Suprapubic skin (tissue), 4 donors: ENCODE measurements at regions not wholly inside any gene's neighbourhood (a gene's known extent, or its start where the extent isn't known, plus 50 kb on each side); places are given as distances from the start of the nearest gene placed in this dataset.

ENCODE experiments used
- DNase-seq, 2 donors: peaks; one replicate each; pipeline ENCODE4 v3.0.0-alpha.2; 2019; ENCODE audit warnings: low spot score in 2 of 2
- H3K27ac ChIP-seq: fragments of 200-600 bp; sonication (generic); one replicate; pipeline ENCODE4 v1.5.1; 2019
- H3K27me3 ChIP-seq: fragments of 200-600 bp; sonication (generic); one replicate; pipeline ENCODE4 v1.5.1; 2019
- H3K36me3 ChIP-seq: fragments of 200-600 bp; sonication (generic); one replicate; pipeline ENCODE4 v1.5.1; 2019
- H3K4me1 ChIP-seq: fragments of 200-600 bp; sonication (generic); one replicate; pipeline ENCODE4 v1.5.1; 2019
- H3K4me3 ChIP-seq: fragments of 200-600 bp; sonication (generic); one replicate; pipeline ENCODE4 v1.5.1; 2019; ENCODE audit warnings: mild to moderate bottlenecking
- H3K9me3 ChIP-seq: fragments of 200-600 bp; sonication (generic); one replicate; pipeline ENCODE4 v1.5.1; 2019
- CTCF ChIP-seq, 2 donors: fragments of 200-600 bp in 1 of 2; fragments of 450-650 bp in 1 of 2; sonication (generic) in 1 of 2; IDR thresholded peaks; one replicate each; pipeline ENCODE4 v1.5.1; 2016 to 2019; ENCODE audit warnings: antibody characterized with exemption in 2 of 2, mild to moderate bottlenecking in 1 of 2, moderate library complexity in 1 of 2
- EP300 ChIP-seq: sonication (generic); formaldehyde crosslinking; IDR thresholded peaks from one replicate; pipeline ENCODE4 v1.6.1; 2017; ENCODE audit warnings: antibody characterized with exemption
- POLR2A ChIP-seq, 2 donors: fragments of 450-650 bp; IDR thresholded peaks; one replicate each; pipeline ENCODE4 v1.6.1; 2017; ENCODE audit warnings: antibody characterized with exemption in 2 of 2, mild to moderate bottlenecking in 2 of 2, moderate library complexity in 2 of 2
- POLR2AphosphoS5 ChIP-seq, 3 donors: sonication (generic); formaldehyde crosslinking; IDR thresholded peaks; one replicate each; pipeline ENCODE4 v1.6.1; 2017; ENCODE audit warnings: antibody characterized with exemption in 3 of 3
- WGBS: methylation state at CpG from one replicate; pipeline ENCODE4 v1.1.5; 2018; 5-methylcytosine and 5-hydroxymethylcytosine counted together

- Histone ChIP-seq H3K4me3 (no peak overlapping the region), H3K9me3 (no peaks in the 10 kb centered on the region), H3K4me1 (peaks cover 7% of the 10 kb centered on the region), H3K27me3 (peaks cover 43% of the 10 kb centered on the region), H3K27ac (no peak overlapping the region), H3K36me3 (no peaks in the 10 kb centered on the region)
- no peak for DNase-seq
- 41% methylated on average over 28 of the region's 29 CpGs for WGBS
- TF ChIP-seq EP300 (no peak), POLR2A (IDR thresholded peaks at IDR 0.05) (no peak), CTCF (IDR thresholded peaks at IDR 0.05) (no peak), POLR2AphosphoS5 (IDR thresholded peaks at IDR 0.05) (no peak)
Measured at GRCh38 chr2:468648-469336, 180.9 kb upstream of the ALKAL2 start.

- H3K27me3 ChIP-seq, result peaks cover 43% of the 10 kb centered on the region
Measured at GRCh38 chr2:467892-468647, 180.2 kb upstream of the ALKAL2 start.

GRCh38 chr2:467543-467891, 179.6 kb upstream of the ALKAL2 start:
- no peak for DNase-seq
- Histone ChIP-seq H3K9me3 (no peaks in the 10 kb centered on the region), H3K4me1 (peaks cover 7% of the 10 kb centered on the region), H3K4me3 (peak overlapping the region; percentile 34), H3K36me3 (no peaks in the 10 kb centered on the region), H3K27me3 (peaks cover 43% of the 10 kb centered on the region), H3K27ac (no peak overlapping the region)
- 69% methylated on average over 7 of the region's 18 CpGs for WGBS
- no peak for TF ChIP-seq EP300
- TF ChIP-seq POLR2AphosphoS5 (IDR thresholded peaks at IDR 0.05), result no peak

More at GRCh38 chr2:467892-468647, 180.2 kb upstream of the ALKAL2 start:
- Histone ChIP-seq H3K4me3 (peak overlapping the region; percentile 34), H3K27ac (no peak overlapping the region), H3K9me3 (no peaks in the 10 kb centered on the region), H3K4me1 (peaks cover 7% of the 10 kb centered on the region), H3K36me3 (no peaks in the 10 kb centered on the region)
- 9% methylated on average over 14 of the region's 69 CpGs for WGBS
- no peak for DNase-seq
- TF ChIP-seq EP300 (no peak), POLR2A (IDR thresholded peaks at IDR 0.05) (no peak), CTCF (IDR thresholded peaks at IDR 0.05) (no peak), POLR2AphosphoS5 (IDR thresholded peaks at IDR 0.05) (no peak)

GRCh38 chr2:467101-467500, 179.2 kb upstream of the ALKAL2 start:
- Histone ChIP-seq H3K4me1 (peaks cover 7% of the 10 kb centered on the region), H3K9me3 (no peaks in the 10 kb centered on the region), H3K27me3 (peaks cover 43% of the 10 kb centered on the region), H3K4me3 (no peak overlapping the region), H3K36me3 (no peaks in the 10 kb centered on the region), H3K27ac (no peak overlapping the region)
- 86% methylated on average over 12 of the region's 15 CpGs for WGBS
- no peak for DNase-seq
- TF ChIP-seq POLR2AphosphoS5 (IDR thresholded peaks at IDR 0.05) (no peak), POLR2A (IDR thresholded peaks at IDR 0.05) (no peak), CTCF (IDR thresholded peaks at IDR 0.05) (no peak), EP300 (no peak)

- H3K4me3 ChIP-seq, result no peak overlapping the region
- no peak overlapping the region for H3K27ac ChIP-seq
- DNase-seq, result no peak
- WGBS, result 92% methylated on average over 17 of the region's 19 CpGs
- H3K27me3 ChIP-seq, result peaks cover 41% of the 10 kb centered on the region
- H3K4me1 ChIP-seq, result peaks cover 20% of the 10 kb centered on the region
- H3K36me3 ChIP-seq, result no peaks in the 10 kb centered on the region
- TF ChIP-seq POLR2A (IDR thresholded peaks at IDR 0.05), result no peak
- TF ChIP-seq POLR2AphosphoS5 (IDR thresholded peaks at IDR 0.05), result no peak
- no peaks in the 10 kb centered on the region for H3K9me3 ChIP-seq
Measured at GRCh38 chr2:464562-465309, 176.8 kb upstream of the ALKAL2 start.

GRCh38 chr2:460861-461260, 173.0 kb upstream of the ALKAL2 start:
- Histone ChIP-seq H3K27ac (no peak overlapping the region), H3K9me3 (no peaks in the 10 kb centered on the region), H3K36me3 (no peaks in the 10 kb centered on the region), H3K4me1 (peaks cover 13% of the 10 kb centered on the region), H3K27me3 (peaks cover 11% of the 10 kb centered on the region), H3K4me3 (no peak overlapping the region)
- WGBS, result 41% methylated on average over 6 of the region's 6 CpGs
- TF ChIP-seq EP300, result no peak
- TF ChIP-seq POLR2A (IDR thresholded peaks at IDR 0.05), result no peak
- TF ChIP-seq POLR2AphosphoS5 (IDR thresholded peaks at IDR 0.05), result no peak
- no peak for TF ChIP-seq CTCF (IDR thresholded peaks at IDR 0.05)
- no peak for DNase-seq
